ENCODE measurements at regions not wholly inside any gene's neighbourhood (a gene's known extent, or its start where the extent isn't known, plus 50 kb on each side); places are given as distances from the start of the nearest gene placed in this dataset.
"Not testable (repeated sequence)": the region's sequence is repeated elsewhere in the genome, so short reads cannot be mapped to it uniquely, and the experiment has no call there.

DNA sequence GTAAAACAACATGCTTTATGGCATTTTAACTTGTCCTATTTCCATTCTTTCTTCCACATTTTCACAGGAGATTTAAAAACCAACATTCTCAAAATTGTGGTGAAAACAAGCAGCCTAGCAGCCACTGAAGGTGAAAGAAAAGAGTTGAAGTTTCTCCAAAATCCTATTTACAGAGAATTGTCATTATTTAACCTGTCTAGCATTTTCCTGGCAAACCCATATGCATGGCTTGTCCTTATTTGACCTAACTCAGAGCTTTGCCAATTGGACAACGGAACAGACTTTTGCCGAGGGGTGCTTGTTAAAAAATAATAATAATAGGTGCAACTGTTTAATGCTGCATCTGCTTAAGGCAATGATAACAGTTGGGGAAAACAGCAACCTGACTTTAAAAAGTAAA is 80.4 kb upstream of the PCSK5 start:
- no peaks in the 10 kb centered on the region for H3K4me1 Mint-ChIP-seq (ENCODE audit: low read depth in 2 of 2)
- ATAC-seq (replicated peaks) (no peak), DNase-seq (no peak)
- H3K27me3 Mint-ChIP-seq: no peaks in the 10 kb centered on the region
- H3K36me3 Mint-ChIP-seq (ENCODE audit: insufficient read depth): peaks cover 2% of the 10 kb centered on the region
- H3K27ac Mint-ChIP-seq: no peak overlapping the region
- H3K4me3 Mint-ChIP-seq: no peak overlapping the region
- H3K9me3 Mint-ChIP-seq: peaks cover 7 to 10% of the 10 kb centered on the region in 2 donors

DNA sequence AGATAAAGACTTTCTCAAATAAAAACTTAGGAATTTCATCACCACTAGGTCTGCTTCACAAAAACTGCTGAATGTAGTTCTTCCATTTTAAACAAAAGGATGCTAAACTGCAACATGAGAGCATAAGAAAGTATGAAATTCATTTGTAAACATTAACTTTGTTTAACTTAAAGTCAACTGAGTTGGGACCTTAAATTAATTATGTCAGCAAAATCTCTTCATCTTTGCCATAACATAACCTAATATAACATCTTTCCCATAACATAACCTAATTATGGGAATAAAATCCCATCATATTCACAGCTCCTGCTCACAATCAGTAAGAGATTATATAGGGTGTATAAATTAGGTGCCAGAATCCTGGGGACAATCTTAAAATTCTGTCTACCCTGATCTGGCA is 78.8 kb upstream of the PCSK5 start:
- Mint-ChIP-seq H3K36me3 (ENCODE audit: insufficient read depth) (peaks cover 2% of the 10 kb centered on the region), H3K4me1 (ENCODE audit: low read depth in 2 of 2) (no peaks in the 10 kb centered on the region), H3K9me3 (peaks cover 7 to 10% of the 10 kb centered on the region in 2 donors), H3K27me3 (no peaks in the 10 kb centered on the region), H3K27ac (no peak overlapping the region), H3K4me3 (no peak overlapping the region)
- DNase-seq (no peak), ATAC-seq (replicated peaks) (no peak)

GRCh38 chr9:75812141-75812540 is 78.3 kb upstream of the PCSK5 start:
- H3K27me3 Mint-ChIP-seq: no peaks in the 10 kb centered on the region
- H3K4me3 Mint-ChIP-seq: no peak overlapping the region
- ATAC-seq (replicated peaks) (no peak), DNase-seq (no peak)
- H3K36me3 Mint-ChIP-seq (ENCODE audit: insufficient read depth): peaks cover 2% of the 10 kb centered on the region
- H3K27ac Mint-ChIP-seq: no peak overlapping the region
- peaks cover 7 to 10% of the 10 kb centered on the region in 2 donors for H3K9me3 Mint-ChIP-seq
- H3K4me1 Mint-ChIP-seq (ENCODE audit: low read depth in 2 of 2): no peaks in the 10 kb centered on the region

GRCh38 chr9:75814667-75815066 is 75.8 kb upstream of the PCSK5 start:
- ATAC-seq (replicated peaks): no peak
- Mint-ChIP-seq H3K36me3 (ENCODE audit: insufficient read depth) (no peaks in the 10 kb centered on the region), H3K27me3 (no peaks in the 10 kb centered on the region), H3K27ac (no peak overlapping the region), H3K9me3 (peaks cover 10 to 13% of the 10 kb centered on the region in 2 donors), H3K4me3 (no peak overlapping the region), H3K4me1 (ENCODE audit: low read depth in 2 of 2) (no peaks in the 10 kb centered on the region)
- no peak for DNase-seq

DNA sequence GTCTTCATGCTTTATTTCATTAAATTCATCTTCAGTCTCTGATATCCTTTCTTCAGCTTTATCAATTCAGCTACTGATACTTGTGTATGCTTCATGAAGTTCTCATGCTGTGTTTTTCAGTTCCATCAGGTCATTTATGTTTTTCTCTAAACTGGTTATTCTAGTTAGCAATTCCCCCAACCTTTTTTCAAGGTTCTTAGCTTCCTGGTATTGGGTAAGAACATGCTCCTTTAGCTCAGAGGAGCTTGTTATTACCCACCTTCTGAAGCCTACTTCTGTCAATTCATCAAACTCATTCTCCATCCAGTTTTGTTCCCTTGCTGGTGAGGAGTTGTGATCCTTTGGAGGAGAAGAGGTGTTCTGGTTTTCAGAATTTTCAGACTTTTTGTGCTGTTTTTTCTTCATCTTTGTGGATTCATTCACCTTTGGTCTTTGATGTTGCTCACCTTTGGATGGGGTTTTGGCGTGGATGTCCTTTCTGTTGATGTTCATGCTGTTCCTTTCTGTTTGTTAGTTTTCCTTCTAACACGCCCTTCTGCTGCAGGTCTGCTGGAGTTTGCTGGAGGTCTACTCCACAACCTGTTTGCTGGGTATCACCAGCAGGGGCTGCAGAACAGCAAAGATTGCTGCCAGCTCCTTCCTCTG is 69.9 kb upstream of the PCSK5 start:
- H3K4me1 Mint-ChIP-seq (ENCODE audit: low read depth in 2 of 2); DNase-seq; ATAC-seq (replicated peaks); H3K36me3 Mint-ChIP-seq (ENCODE audit: insufficient read depth); H3K4me3 Mint-ChIP-seq; H3K27me3 Mint-ChIP-seq; H3K27ac Mint-ChIP-seq: not testable (repeated sequence)
- peaks cover 10 to 13% of the 10 kb centered on the region in 2 donors for H3K9me3 Mint-ChIP-seq

DNA sequence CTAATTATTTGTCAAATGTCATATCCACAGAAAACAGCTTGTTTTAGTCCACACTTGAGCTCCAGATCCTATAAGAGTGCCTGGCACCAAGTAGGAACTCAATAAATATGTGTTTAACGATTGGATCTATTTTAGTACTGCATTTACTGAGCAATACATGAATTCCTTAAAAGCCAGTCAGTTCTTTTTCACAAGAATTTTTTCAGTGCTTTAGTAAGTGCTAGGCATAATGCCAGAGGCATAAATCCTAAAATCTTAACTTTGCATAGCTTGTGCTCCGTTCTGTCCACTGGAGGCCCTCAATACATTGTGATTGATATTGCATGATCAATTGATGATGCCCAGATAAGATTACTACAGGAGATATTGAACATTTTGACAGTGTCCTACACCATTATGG is 67.3 kb upstream of the PCSK5 start:
- no peak overlapping the region for H3K4me3 Mint-ChIP-seq
- H3K4me1 Mint-ChIP-seq (ENCODE audit: low read depth in 2 of 2): no peaks in the 10 kb centered on the region
- H3K36me3 Mint-ChIP-seq (ENCODE audit: insufficient read depth): no peaks in the 10 kb centered on the region
- DNase-seq (no peak), ATAC-seq (replicated peaks) (no peak)
- H3K27ac Mint-ChIP-seq: no peak overlapping the region
- peaks cover 12 to 13% of the 10 kb centered on the region in 2 donors for H3K9me3 Mint-ChIP-seq
- H3K27me3 Mint-ChIP-seq: peaks cover 6 to 7% of the 10 kb centered on the region in 2 donors

- peaks cover 12 to 13% of the 10 kb centered on the region in 2 donors for H3K9me3 Mint-ChIP-seq
- DNase-seq (no peak), ATAC-seq (replicated peaks) (no peak)
- H3K27me3 Mint-ChIP-seq: peaks cover 6 to 7% of the 10 kb centered on the region in 2 donors
- no peaks in the 10 kb centered on the region for H3K4me1 Mint-ChIP-seq (ENCODE audit: low read depth in 2 of 2)
- H3K27ac Mint-ChIP-seq: no peak overlapping the region
- no peak overlapping the region for H3K4me3 Mint-ChIP-seq
- no peaks in the 10 kb centered on the region for H3K36me3 Mint-ChIP-seq (ENCODE audit: insufficient read depth)
Measured at GRCh38 chr9:75824816-75825568, 65.5 kb upstream of the PCSK5 start.

- H3K27me3 Mint-ChIP-seq: peaks cover 6 to 7% of the 10 kb centered on the region in 2 donors
- no peaks in the 10 kb centered on the region for H3K4me1 Mint-ChIP-seq (ENCODE audit: low read depth in 2 of 2)
- ATAC-seq (replicated peaks) (no peak), DNase-seq (no peak)
- no peaks in the 10 kb centered on the region for H3K36me3 Mint-ChIP-seq (ENCODE audit: insufficient read depth)
- no peak overlapping the region for H3K27ac Mint-ChIP-seq
- H3K4me3 Mint-ChIP-seq: no peak overlapping the region
- peaks cover 6 to 10% of the 10 kb centered on the region in 2 donors for H3K9me3 Mint-ChIP-seq
Measured at GRCh38 chr9:75826314-75826713, 64.2 kb upstream of the PCSK5 start.

DNA sequence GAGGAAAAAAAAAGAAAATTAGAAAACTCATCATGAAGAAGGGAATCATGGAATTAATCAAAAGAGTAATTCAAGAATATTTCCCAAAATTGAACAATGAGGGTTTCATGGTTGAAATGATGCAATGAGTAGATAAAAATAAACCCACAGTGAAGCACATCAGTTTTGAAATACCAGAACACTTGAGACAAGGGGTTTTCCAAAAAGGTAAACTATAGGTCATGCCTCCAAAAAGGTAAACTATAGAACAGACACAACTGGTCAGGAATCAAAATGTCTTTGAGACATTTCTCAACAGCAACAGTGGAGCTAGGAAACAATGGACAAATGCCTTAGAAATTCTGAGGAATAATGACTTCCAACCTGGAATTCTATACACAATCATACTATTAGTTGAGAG is 60.2 kb upstream of the PCSK5 start:
- Mint-ChIP-seq H3K4me1 (ENCODE audit: low read depth in 2 of 2) (no peaks in the 10 kb centered on the region), H3K27ac (no peak overlapping the region), H3K4me3 (no peak overlapping the region), H3K9me3 (peaks cover 0 to 10% of the 10 kb centered on the region in 2 donors), H3K27me3 (no peaks in the 10 kb centered on the region), H3K36me3 (ENCODE audit: insufficient read depth) (no peaks in the 10 kb centered on the region)
- ATAC-seq (replicated peaks): no peak
- DNase-seq: no peak

DNA sequence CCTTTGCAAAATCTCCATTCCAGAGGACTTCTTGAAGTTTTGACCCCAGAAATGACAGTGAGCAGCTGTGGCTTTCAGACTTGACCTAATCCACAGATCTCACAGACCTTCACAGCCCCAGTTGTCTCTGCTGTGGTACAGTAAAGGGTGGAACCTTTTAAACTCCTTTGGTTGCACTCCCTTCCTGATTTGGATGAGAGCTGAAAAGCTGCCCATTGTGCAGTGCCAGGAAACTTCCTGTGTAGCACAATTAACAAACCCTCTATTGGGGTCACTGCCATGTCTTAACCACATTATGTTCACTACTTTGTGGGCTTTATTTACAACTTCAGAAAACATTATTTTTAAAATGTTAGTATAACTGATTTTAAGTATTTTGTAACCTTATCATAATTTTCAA is 56.7 kb upstream of the PCSK5 start:
- Mint-ChIP-seq H3K27ac (no peak overlapping the region), H3K27me3 (no peaks in the 10 kb centered on the region), H3K4me3 (no peak overlapping the region), H3K9me3 (peaks cover 0 to 3% of the 10 kb centered on the region in 2 donors), H3K36me3 (ENCODE audit: insufficient read depth) (no peaks in the 10 kb centered on the region), H3K4me1 (ENCODE audit: low read depth in 2 of 2) (no peaks in the 10 kb centered on the region)
- DNase-seq (no peak), ATAC-seq (replicated peaks) (no peak)

- no peak for DNase-seq
- no peak for ATAC-seq (replicated peaks)
- no peaks in the 10 kb centered on the region for H3K36me3 Mint-ChIP-seq (ENCODE audit: insufficient read depth)
- no peaks in the 10 kb centered on the region for H3K27me3 Mint-ChIP-seq
- H3K27ac Mint-ChIP-seq: no peak overlapping the region
- H3K9me3 Mint-ChIP-seq: peaks cover 0 to 2% of the 10 kb centered on the region in 2 donors
- H3K4me3 Mint-ChIP-seq: no peak overlapping the region
- H3K4me1 Mint-ChIP-seq (ENCODE audit: low read depth in 2 of 2): no peaks in the 10 kb centered on the region
Measured at GRCh38 chr9:75834878-75835277, 55.6 kb upstream of the PCSK5 start.
